ENCODE measurements at regions not wholly inside any gene's neighbourhood (a gene's known extent, or its start where the extent isn't known, plus 50 kb on each side); places are given as distances from the start of the nearest gene placed in this dataset.

- no peak for ATAC-seq
- TF ChIP-seq ZNF565 (CRISPR knock-in tag; conservative IDR thresholded peaks at IDR 0.05; ENCODE audit: low read depth) (no peak), TOX (CRISPR knock-in tag; IDR thresholded peaks at IDR 0.05; ENCODE audit: borderline replicate concordance) (no peak), RARB (CRISPR knock-in tag; IDR thresholded peaks at IDR 0.05) (no peak), ZFP3 (CRISPR knock-in tag; IDR thresholded peaks at IDR 0.05) (no peak), CSDC2 (CRISPR knock-in tag; IDR thresholded peaks at IDR 0.05) (no peak), ZFP30 (CRISPR knock-in tag; IDR thresholded peaks at IDR 0.05) (no peak), ESRRG (CRISPR knock-in tag; IDR thresholded peaks at IDR 0.05) (no peak), ARNTL (CRISPR knock-in tag; IDR thresholded peaks at IDR 0.05; ENCODE audit: borderline replicate concordance, low read depth) (no peak), POU6F1 (CRISPR knock-in tag; IDR thresholded peaks at IDR 0.05; ENCODE audit: borderline replicate concordance, low read depth) (no peak), ZC3H10 (CRISPR knock-in tag; IDR thresholded peaks at IDR 0.05) (no peak), GLIS3 (CRISPR knock-in tag; IDR thresholded peaks at IDR 0.05) (no peak), TSHZ2 (CRISPR knock-in tag; IDR thresholded peaks at IDR 0.05) (no peak), CSRNP3 (CRISPR knock-in tag; IDR thresholded peaks at IDR 0.05) (no peak), PATZ1 (CRISPR knock-in tag; IDR thresholded peaks at IDR 0.05; ENCODE audit: borderline replicate concordance) (no peak), TCF4 (CRISPR knock-in tag; IDR thresholded peaks at IDR 0.05; ENCODE audit: borderline replicate concordance) (no peak), SNAI2 (CRISPR knock-in tag; IDR thresholded peaks at IDR 0.05) (no peak), PPARA (CRISPR knock-in tag; IDR thresholded peaks at IDR 0.05; ENCODE audit: borderline replicate concordance) (no peak), ZNF70 (CRISPR knock-in tag; IDR thresholded peaks at IDR 0.05) (no peak)
Observed at GRCh38 chr1:38263438-38263837, 216.8 kb upstream of the POU3F1 start.

- TF ChIP-seq ZNF8 (CRISPR knock-in tag; IDR thresholded peaks at IDR 0.05) (no peak), CREB5 (CRISPR knock-in tag; IDR thresholded peaks at IDR 0.05; ENCODE audit: low read depth) (no peak), ZNF70 (CRISPR knock-in tag; IDR thresholded peaks at IDR 0.05) (no peak)
- ATAC-seq = no peak
Observed at GRCh38 chr1:38261574-38261973, 215.0 kb upstream of the POU3F1 start.

GRCh38 chr1:38258085-38258627 lies 211.6 kb upstream of the POU3F1 start:
- TF ChIP-seq CREB5 (CRISPR knock-in tag; IDR thresholded peaks at IDR 0.05; ENCODE audit: low read depth) (no peak), ZC3H10 (CRISPR knock-in tag; IDR thresholded peaks at IDR 0.05) (no peak), PATZ1 (CRISPR knock-in tag; IDR thresholded peaks at IDR 0.05; ENCODE audit: borderline replicate concordance) (no peak), ISL1 (CRISPR knock-in tag; IDR thresholded peaks at IDR 0.05) (no peak), OSR1 (CRISPR knock-in tag; IDR thresholded peaks at IDR 0.05) (no peak), SNAI2 (CRISPR knock-in tag; IDR thresholded peaks at IDR 0.05) (no peak), ESRRG (CRISPR knock-in tag; IDR thresholded peaks at IDR 0.05) (no peak), CSDC2 (CRISPR knock-in tag; IDR thresholded peaks at IDR 0.05) (no peak), ZNF70 (CRISPR knock-in tag; IDR thresholded peaks at IDR 0.05) (no peak), ZNF565 (CRISPR knock-in tag; conservative IDR thresholded peaks at IDR 0.05; ENCODE audit: low read depth) (no peak), BACH2 (CRISPR knock-in tag; IDR thresholded peaks at IDR 0.05; ENCODE audit: borderline replicate concordance) (no peak), GLIS3 (CRISPR knock-in tag; IDR thresholded peaks at IDR 0.05) (no peak), RARB (CRISPR knock-in tag; IDR thresholded peaks at IDR 0.05) (no peak), ARNTL (CRISPR knock-in tag; IDR thresholded peaks at IDR 0.05; ENCODE audit: borderline replicate concordance, low read depth) (no peak)
- no peak for ATAC-seq

Measured in SK-N-SH treated with all-trans-retinoic acid at 6 μM for 48 hours (cell line).